ENCODE measurements at regions not wholly inside any gene's neighbourhood (a gene's known extent, or its start where the extent isn't known, plus 50 kb on each side); places are given as distances from the start of the nearest gene placed in this dataset.
A peak's percentile ranks its signal among the peaks of the same experiment; 100 is the strongest.

GRCh38 chr10:44313761-44314165 lies 71.1 kb downstream of the CXCL12 start:
- Histone ChIP-seq H3K27ac (no peak overlapping the region), H3K36me3 (no peaks in the 10 kb centered on the region), H3K9me3 (no peaks in the 10 kb centered on the region), H3K27me3 (no peaks in the 10 kb centered on the region), H3K4me1 (peaks cover 0 to 12% (median 2%) of the 10 kb centered on the region in 4 donors), H3K4me3 (no peak overlapping the region)
- no peak for DNase-seq (ENCODE audit: low spot score in 2 of 2)
- TF ChIP-seq CTCF (IDR thresholded peaks at IDR 0.05) = no peak
- TF ChIP-seq EP300 (IDR thresholded peaks at IDR 0.05) = no peak
- TF ChIP-seq POLR2A (IDR thresholded peaks at IDR 0.05) = no peak
- WGBS, 2 donors = 50 to 56% methylated on average over 1 of the region's 1 CpG

- DNase-seq (ENCODE audit: low spot score in 2 of 2) = no peak
- TF ChIP-seq POLR2A (IDR thresholded peaks at IDR 0.05) = no peak
- no peaks in the 10 kb centered on the region for H3K36me3 ChIP-seq
- H3K27me3 ChIP-seq = no peaks in the 10 kb centered on the region
- no peak overlapping the region for H3K27ac ChIP-seq
- no peaks in the 10 kb centered on the region for H3K9me3 ChIP-seq
- peaks cover 0 to 12% (median 2%) of the 10 kb centered on the region in 4 donors for H3K4me1 ChIP-seq
- no peak overlapping the region for H3K4me3 ChIP-seq
- 76 to 82% methylated on average over 3 of the region's 3 CpGs for WGBS, 2 donors
Observed at GRCh38 chr10:44312401-44312800, 72.5 kb downstream of the CXCL12 start.

GRCh38 chr10:44311563-44312051 lies 73.3 kb downstream of the CXCL12 start:
- H3K9me3 ChIP-seq = no peaks in the 10 kb centered on the region
- no peak overlapping the region for H3K4me3 ChIP-seq
- no peak overlapping the region for H3K27ac ChIP-seq
- no peaks in the 10 kb centered on the region for H3K27me3 ChIP-seq
- H3K36me3 ChIP-seq = no peaks in the 10 kb centered on the region
- no peak for DNase-seq (ENCODE audit: low spot score in 2 of 2)
- H3K4me1 ChIP-seq = peaks cover 0 to 14% (median 2%) of the 10 kb centered on the region in 4 donors
- 75 to 77% methylated on average over 12 of the region's 12 CpGs for WGBS, 2 donors
- no peak for TF ChIP-seq CTCF (IDR thresholded peaks at IDR 0.05)
- TF ChIP-seq EP300 (IDR thresholded peaks at IDR 0.05) = no peak
- TF ChIP-seq POLR2A (IDR thresholded peaks at IDR 0.05) = no peak

- Histone ChIP-seq H3K4me1 (peaks cover 0 to 17% (median 2%) of the 10 kb centered on the region in 4 donors), H3K9me3 (no peaks in the 10 kb centered on the region), H3K36me3 (no peaks in the 10 kb centered on the region), H3K27ac (peak overlapping the region in 1 of 4 donors; percentile 47), H3K4me3 (peak overlapping the region in 3 of 4 donors; percentile 9 to 44 (median 30)), H3K27me3 (no peaks in the 10 kb centered on the region)
- TF ChIP-seq CTCF (IDR thresholded peaks at IDR 0.05) (peak; percentile 82 to 97 (median 96)), EP300 (IDR thresholded peaks at IDR 0.05) (peak in 1 of 2 donors; percentile 73), POLR2A (IDR thresholded peaks at IDR 0.05) (no peak)
- peak; percentile 80 to 81 for DNase-seq (ENCODE audit: low spot score in 2 of 2)
- WGBS, 2 donors = 16 to 42% methylated on average over 14 to 55 of the region's 58 CpGs
Observed at GRCh38 chr10:44310762-44311562, 73.9 kb downstream of the CXCL12 start.

GRCh38 chr10:44309939-44310761 lies 74.7 kb downstream of the CXCL12 start:
- H3K27me3 ChIP-seq = no peaks in the 10 kb centered on the region
- no peak for DNase-seq (ENCODE audit: low spot score in 2 of 2)
- TF ChIP-seq EP300 (IDR thresholded peaks at IDR 0.05) = no peak
- no peak for TF ChIP-seq POLR2A (IDR thresholded peaks at IDR 0.05)
- no peak for TF ChIP-seq CTCF (IDR thresholded peaks at IDR 0.05)
- WGBS, 2 donors = 90 to 94% methylated on average over 32 of the region's 32 CpGs
- H3K36me3 ChIP-seq = no peaks in the 10 kb centered on the region
- H3K27ac ChIP-seq = no peak overlapping the region
- peaks cover 0 to 17% (median 2%) of the 10 kb centered on the region in 4 donors for H3K4me1 ChIP-seq
- no peak overlapping the region for H3K4me3 ChIP-seq
- H3K9me3 ChIP-seq = no peaks in the 10 kb centered on the region

Measured in tibial nerve (tissue), 4 donors.